ENCODE measurements at regions not wholly inside any gene's neighbourhood (a gene's known extent, or its start where the extent isn't known, plus 50 kb on each side); places are given as distances from the start of the nearest gene placed in this dataset.

DNA sequence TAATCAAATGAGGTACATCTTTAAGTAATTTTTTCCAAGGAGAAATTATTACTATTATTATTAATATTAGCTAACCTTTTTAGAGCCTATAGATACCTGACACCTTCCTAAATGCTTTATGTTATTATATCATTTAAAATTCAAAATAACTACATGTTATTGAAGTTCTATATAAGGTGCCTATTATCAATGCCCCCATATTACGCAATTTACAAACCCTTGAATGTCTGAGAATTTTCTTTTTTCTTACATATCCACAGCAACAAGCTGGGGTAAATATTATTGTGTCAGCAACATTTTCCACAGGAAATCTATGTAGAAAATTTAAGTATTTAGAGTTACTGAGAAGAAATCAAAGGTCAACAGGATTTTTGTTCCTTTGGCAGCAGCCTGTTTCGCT lies 327.3 kb downstream of the NXPE2 start:
- no peak for DNase-seq (ENCODE audit: low spot score)
- Histone ChIP-seq H3K79me2 (no peaks in the 10 kb centered on the region), H3K9me2 (replicated peaks; ENCODE audit: insufficient read depth) (no peaks in the 10 kb centered on the region), H3K27me3 (no peaks in the 10 kb centered on the region), H3K4me1 (ENCODE audit: insufficient read depth) (no peaks in the 10 kb centered on the region), H3K4me3 (no peak overlapping the region), H2AFZ (no peak overlapping the region), H3K4me2 (no peak overlapping the region), H3K9me3 (ENCODE audit: low read depth) (no peaks in the 10 kb centered on the region), H3K36me3 (replicated peaks; ENCODE audit: insufficient read depth, low read depth) (no peaks in the 10 kb centered on the region), H3K27ac (no peak overlapping the region), H4K20me1 (ENCODE audit: insufficient read depth, poor library complexity, severe bottlenecking) (no peaks in the 10 kb centered on the region)
- TF ChIP-seq EZH2 (IDR thresholded peaks at IDR 0.05; ENCODE audit: borderline replicate concordance) (no peak), EZH2phosphoT487 (IDR thresholded peaks at IDR 0.05; ENCODE audit: low read depth, severe bottlenecking, unreplicated experiment) (no peak), CTCF (IDR thresholded peaks at IDR 0.05; ENCODE audit: poor library complexity) (no peak)
- 88% methylated on average over 2 of the region's 2 CpGs for WGBS (ENCODE audit: low lambda C conversion rate, missing lambda C conversion rate)

DNA sequence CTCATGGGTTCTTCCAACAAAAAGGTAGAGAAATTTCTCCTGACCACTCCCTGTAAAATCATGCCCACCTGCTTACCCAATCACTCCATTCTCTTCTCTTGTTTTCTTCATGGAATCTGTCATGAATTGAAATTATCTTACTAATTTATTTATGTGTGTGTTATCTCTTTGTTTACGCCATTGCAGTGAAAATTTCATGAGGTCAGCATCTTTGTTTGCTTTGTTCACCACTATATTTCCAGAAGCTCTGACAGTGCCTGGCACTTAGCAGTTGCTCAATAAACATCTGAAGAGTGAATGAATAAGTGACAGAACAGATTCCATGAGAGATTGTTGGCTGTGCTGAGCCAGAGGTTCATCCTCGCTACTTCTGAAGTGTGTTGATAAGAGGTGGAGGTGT lies 329.5 kb downstream of the NXPE2 start:
- Histone ChIP-seq H3K79me2 (no peaks in the 10 kb centered on the region), H2AFZ (no peak overlapping the region), H4K20me1 (ENCODE audit: insufficient read depth, poor library complexity, severe bottlenecking) (no peaks in the 10 kb centered on the region), H3K4me1 (ENCODE audit: insufficient read depth) (no peaks in the 10 kb centered on the region), H3K9me2 (replicated peaks; ENCODE audit: insufficient read depth) (no peaks in the 10 kb centered on the region), H3K4me2 (no peak overlapping the region), H3K27me3 (no peaks in the 10 kb centered on the region), H3K4me3 (no peak overlapping the region), H3K36me3 (replicated peaks; ENCODE audit: insufficient read depth, low read depth) (no peaks in the 10 kb centered on the region), H3K9me3 (ENCODE audit: low read depth) (no peaks in the 10 kb centered on the region), H3K27ac (no peak overlapping the region)
- TF ChIP-seq CTCF (IDR thresholded peaks at IDR 0.05; ENCODE audit: poor library complexity) (no peak), EZH2 (IDR thresholded peaks at IDR 0.05; ENCODE audit: borderline replicate concordance) (no peak)
- WGBS (ENCODE audit: low lambda C conversion rate, missing lambda C conversion rate), result 87% methylated on average over 2 of the region's 2 CpGs
- DNase-seq (ENCODE audit: low spot score), result no peak

- WGBS (ENCODE audit: low lambda C conversion rate, missing lambda C conversion rate), result 81% methylated on average over 6 of the region's 6 CpGs
- no peak overlapping the region for H3K27ac ChIP-seq
Observed at GRCh38 chr11:115008799-115009198, 330.5 kb downstream of the NXPE2 start.

More at GRCh38 chr11:115008799-115009198, 330.5 kb downstream of the NXPE2 start:
- H3K9me2 ChIP-seq (replicated peaks; ENCODE audit: insufficient read depth), result no peaks in the 10 kb centered on the region
- no peaks in the 10 kb centered on the region for H3K79me2 ChIP-seq
- no peak for TF ChIP-seq CTCF (IDR thresholded peaks at IDR 0.05; ENCODE audit: poor library complexity)
- no peak for TF ChIP-seq EZH2phosphoT487 (IDR thresholded peaks at IDR 0.05; ENCODE audit: low read depth, severe bottlenecking, unreplicated experiment)
- TF ChIP-seq EZH2 (IDR thresholded peaks at IDR 0.05; ENCODE audit: borderline replicate concordance), result no peak
- no peak for DNase-seq (ENCODE audit: low spot score)
- no peaks in the 10 kb centered on the region for H4K20me1 ChIP-seq (ENCODE audit: insufficient read depth, poor library complexity, severe bottlenecking)
- H3K9me3 ChIP-seq (ENCODE audit: low read depth), result no peaks in the 10 kb centered on the region
- H3K4me2 ChIP-seq, result no peak overlapping the region
- H2AFZ ChIP-seq, result no peak overlapping the region
- H3K27me3 ChIP-seq, result no peaks in the 10 kb centered on the region
- H3K36me3 ChIP-seq (replicated peaks; ENCODE audit: insufficient read depth, low read depth), result no peaks in the 10 kb centered on the region
- H3K4me1 ChIP-seq (ENCODE audit: insufficient read depth), result no peaks in the 10 kb centered on the region
- H3K4me3 ChIP-seq, result no peak overlapping the region
